Stimulated activated CD4-positive, alpha-beta T cell treated with anti-CD3 and anti-CD28 coated beads, TNF-alpha, amount 100 ng/mL, for 24 hours (primary cell): ENCODE measurements at regions not wholly inside any gene's neighbourhood (a gene's known extent, or its start where the extent isn't known, plus 50 kb on each side); places are given as distances from the start of the nearest gene placed in this dataset.
"Not testable (repeated sequence)": the region's sequence is repeated elsewhere in the genome, so short reads cannot be mapped to it uniquely, and the experiment has no call there.

Experiments used
- DNase-seq, 3 experiments: peaks; one replicate each; pipeline ENCODE4 v3.0.0-alpha.2; 2020; ENCODE audit warnings: low read depth in 3 of 3

DNA sequence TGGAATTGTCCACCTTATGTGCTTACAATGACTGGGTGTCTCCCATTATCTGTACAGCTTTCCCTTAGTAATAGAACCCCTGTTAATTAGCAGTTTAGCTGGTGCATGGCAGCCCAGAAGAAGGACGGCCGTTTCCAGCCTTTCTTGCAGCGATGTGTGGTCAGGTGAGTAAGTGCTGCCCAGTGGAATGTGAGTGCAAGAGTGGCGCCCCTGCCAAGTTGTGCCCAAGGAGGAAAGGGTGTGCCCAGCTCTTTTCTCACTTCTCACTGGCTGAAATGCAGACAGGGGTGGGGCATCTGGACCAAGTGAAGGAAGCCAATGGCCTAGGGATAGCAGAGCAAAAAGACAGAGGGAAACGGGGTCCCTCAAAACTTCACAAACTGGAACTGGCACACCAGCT, 296.8 kb downstream of the PREX1 start:
- no peak for DNase-seq

DNA sequence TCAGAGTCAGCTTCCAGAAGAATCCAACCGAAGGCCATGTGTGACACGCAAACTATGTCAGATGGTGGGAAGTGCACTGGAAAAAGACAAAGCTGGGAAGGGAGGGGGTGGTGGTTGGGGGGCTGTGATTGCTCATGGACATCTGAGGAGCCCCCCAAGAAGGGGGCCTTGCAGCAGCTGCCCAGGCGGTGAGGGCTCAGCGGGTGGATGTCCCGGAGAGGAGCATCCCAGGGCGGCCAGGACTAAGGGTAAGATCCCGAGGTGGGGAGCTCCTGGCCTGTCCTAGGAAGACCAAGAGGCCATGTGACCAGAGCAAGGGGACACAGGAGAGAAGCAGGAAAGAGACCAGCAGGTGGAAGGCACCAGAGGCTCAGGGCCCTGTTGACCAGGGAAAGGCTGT, 299.5 kb downstream of the PREX1 start:
- DNase-seq = no peak

DNA sequence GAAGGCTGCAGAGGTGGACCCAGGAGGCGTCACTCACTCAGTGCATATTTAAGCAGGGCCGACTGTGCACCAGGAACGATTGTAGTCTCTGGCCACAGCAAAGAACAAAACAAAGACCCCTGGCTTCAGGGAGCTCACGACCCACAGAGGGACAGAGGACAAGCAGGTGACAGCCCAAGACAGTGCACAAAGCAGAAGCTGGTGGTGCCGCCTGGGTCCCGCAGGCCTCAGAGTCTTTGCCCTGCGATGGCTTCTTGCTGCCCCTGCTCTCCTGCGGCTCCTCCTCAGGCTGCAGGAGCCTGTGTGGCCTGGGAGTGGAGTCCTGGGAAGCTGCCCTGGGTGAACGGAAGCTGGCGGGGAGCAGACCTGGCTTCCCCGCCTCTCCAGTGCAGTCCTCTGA, 300.0 kb downstream of the PREX1 start:
- no peak for DNase-seq

DNA sequence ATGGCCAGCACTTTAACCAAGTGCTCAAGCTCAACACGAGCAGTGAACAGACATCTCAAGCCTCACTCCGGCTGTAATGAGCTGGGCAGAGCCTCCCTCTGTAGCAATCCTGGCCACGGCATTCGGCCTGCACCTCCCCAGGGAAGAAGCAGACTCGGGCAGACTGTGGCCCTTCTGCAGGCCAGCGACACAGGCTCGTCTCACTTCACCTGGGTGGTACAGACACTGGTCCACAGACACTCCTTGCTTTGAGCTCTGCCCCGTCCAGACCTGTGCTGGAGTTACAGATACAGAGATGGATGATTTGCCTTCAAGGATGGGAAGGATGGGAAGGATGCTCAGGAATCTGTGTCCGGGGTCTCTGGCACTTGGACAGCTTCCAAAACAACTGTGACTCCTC, 300.9 kb downstream of the PREX1 start:
- no peak for DNase-seq

DNA sequence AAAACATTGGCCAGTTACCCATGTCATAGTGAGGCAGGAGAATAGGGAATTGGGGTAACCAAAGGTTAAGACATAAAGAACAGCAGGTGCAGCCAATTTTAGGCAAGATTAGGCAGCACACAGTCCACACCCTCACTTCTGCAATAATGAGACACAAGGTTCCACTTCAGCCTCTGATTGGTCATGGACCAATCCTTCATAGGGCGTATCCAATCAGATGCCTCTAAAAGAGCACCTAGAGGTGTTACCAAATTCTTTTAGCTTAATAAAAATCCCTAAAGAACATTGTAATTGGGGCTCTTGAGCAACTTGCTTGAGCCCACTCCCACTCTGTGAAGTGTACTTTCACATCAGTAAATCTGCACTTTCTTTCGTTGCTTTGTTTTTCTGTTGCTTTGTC, 302.4 kb downstream of the PREX1 start:
- DNase-seq = no peak

DNA sequence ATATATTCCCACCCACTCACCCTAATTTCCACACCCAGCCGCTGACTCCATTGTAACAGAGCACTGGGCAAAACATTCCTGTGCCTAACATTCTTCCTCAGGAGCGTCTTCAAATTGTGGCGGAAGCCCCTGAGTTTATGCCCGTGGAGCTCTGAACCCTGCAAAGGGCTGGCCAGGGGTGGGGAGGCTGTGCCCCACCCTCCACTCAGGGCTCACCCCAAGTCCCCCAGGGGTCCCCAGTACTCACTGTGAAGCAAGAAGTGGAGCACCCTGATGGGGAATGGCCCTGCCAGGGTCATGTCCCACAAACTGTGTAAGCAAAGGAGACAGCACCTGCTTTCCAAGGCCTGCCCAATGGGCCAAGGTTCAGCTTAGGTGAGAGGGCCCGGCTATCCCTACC, 303.2 kb downstream of the PREX1 start:
- no peak for DNase-seq

DNA sequence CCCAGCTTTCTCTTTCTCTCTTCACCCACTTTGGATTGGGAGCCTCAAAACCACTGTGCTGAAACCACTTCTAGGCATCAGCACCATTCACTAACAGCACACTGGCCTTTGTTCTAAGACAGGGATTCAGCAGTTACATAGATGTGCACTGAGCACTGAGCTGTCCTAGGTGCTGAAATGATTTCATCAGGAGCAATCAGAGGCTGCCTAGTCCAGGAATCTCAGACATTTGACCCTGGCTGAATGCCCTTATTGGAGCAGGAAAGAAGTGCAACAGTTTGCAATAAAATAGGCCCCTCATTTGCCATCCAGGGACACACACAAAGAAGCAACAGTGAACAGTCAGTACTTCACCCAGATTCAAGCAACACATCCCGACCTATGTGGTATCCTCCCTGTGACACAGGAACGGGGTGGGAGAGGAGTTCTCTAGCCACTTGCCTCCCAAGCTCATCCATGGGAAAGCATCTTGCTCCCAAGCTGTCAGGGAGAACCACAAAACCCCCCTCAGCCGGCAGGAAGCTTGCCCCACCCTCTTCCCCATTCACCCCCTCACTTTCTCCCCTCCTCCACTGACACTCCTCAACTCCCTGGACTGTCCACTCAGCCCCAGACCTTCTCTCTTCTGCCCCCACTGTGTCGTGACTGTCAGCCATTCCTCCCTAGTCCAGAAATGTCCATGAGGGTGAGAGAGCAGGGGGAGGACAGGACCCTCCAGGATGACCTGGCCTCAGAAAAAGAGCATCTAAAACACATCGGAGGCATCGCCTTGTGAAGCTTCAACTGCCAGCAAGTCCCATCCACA, 304.4 kb downstream of the PREX1 start:
- no peak for DNase-seq

DNA sequence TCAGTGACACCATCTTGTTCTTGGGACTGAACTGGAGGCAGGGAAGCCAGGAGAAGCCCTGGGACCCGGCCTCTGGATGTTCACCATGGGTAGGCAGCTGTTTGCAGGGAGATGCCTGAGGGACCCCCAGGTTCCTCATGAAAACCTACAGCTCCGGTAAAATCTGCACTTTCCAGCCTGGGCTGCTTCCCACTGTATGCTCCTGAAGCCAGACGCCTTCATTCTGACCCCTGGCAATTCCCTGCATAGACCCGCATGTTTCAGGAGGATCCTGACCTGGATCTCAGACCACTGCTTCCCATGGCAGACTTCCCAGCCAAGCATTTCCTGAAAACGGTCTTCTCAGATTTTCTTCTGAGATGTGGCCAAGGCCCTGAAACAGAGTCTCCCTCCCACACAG, 306.7 kb downstream of the PREX1 start:
- no peak for DNase-seq

DNA sequence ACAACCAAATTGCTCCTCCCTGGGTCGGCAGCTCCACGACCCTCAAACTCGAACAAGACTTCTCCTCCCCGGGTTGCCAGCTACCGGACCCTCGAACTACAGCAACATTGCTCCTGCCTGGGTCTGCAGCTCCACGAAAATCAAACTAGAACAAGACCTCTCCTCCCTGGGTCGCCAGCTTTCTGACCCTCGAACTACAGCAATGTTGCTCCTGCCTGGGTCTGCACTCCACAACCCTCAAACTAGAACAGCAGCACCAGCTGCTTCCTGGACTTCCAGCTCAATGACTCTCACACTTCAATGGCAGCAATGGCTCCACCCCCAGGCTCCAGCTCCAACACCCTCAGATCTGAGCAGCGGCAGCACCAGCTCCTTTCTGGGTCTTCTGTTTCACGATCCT, 311.6 kb downstream of the PREX1 start:
- DNase-seq = not testable (repeated sequence)

DNA sequence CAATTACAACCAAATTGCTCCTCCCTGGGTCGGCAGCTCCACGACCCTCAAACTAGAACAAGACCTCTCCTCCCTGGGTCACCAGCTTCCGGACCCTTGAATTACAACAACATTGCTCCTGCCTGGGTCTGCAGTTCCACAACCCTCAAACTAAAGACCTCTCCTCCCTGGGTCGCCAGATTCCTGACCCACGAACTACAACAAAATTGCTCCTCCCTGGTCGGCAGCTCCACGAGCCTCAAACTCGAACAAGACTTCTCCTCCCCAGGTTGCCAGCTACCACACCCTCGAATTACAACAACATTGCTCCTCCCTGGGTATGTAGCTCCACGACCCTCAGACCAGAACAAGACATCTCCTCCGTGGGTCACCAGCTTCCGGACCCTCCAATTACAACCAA, 313.2 kb downstream of the PREX1 start:
- DNase-seq = not testable (repeated sequence)

DNA sequence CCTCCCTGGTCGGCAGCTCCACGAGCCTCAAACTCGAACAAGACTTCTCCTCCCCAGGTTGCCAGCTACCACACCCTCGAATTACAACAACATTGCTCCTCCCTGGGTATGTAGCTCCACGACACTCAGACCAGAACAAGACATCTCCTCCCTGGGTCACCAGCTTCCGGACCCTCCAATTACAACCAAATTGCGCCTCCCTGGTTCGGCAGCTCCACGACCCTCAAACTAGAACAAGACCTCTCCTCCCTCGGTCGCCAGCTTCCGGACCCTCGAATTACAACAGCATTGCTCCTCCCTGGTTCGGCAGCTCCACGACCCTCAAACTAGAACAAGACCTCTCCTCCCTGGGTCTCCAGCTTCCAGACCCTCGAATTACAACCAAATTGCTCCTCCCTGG, 315.3 kb downstream of the PREX1 start:
- not testable (repeated sequence) for DNase-seq

DNA sequence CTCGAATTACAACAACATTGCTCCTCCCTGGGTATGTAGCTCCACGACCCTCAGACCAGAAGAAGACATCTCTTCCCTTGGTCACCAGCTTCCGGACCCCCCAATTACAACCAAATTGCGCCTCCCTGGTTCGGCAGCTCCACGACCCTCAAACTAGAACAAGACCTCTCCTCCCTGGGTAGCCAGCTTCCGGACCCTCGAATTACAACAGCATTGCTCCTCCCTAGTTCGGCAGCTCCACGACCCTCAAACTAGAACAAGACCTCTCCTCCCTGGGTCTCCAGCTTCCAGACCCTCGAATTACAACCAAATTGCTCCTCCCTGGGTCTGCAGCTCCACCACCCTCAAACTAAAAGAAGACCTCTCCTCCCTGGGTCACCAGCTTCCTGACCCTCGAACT, 322.7 kb downstream of the PREX1 start:
- DNase-seq = not testable (repeated sequence)

DNA sequence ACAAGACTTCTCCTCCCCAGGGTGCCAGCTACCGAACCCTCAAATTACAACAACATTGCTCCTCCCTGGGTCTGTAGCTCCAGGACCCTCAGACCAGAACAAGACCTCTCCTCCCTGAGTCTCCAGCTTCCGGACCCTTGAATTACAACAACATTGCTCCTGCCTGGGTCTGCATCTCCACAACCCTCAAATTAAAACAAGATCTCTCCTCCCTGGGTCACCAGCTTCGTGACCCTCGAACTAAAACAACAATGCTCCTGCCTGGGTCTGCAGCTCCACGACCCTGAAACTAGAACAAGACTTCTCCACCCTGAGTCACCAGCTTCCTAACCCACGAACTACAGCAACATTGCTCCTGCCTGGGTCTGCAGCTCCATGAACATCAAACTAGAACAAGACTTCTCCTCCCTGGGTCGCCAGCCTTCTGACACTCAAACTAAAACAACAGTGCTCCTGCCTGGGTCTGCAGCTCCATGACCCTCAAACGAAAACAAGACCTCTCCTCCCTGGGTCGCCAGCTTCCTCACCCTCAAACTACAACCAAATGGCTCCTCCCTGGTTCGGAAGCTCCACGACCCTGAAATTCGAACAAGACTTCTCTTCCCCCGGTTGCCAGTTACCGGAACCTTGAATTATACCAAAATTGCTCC, 324.5 kb downstream of the PREX1 start:
- DNase-seq = no peak

DNA sequence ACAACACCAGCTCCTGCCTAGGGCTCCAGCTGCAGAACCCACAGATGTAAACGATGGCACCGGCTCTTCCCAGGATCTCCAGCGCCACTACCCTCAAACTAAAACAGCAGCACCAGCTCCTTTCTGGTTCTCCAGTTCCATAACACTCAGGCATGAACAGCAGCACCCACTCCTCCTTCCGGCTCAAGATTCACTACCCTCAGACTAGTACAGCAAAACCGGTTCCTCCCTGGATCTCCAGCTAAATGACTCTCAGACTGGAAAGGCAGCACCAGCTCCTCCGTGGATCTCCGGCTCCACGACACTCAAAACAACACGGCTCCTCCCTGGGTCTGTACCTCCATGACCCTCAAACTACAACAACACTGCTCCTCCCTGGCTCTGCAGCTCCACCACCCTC, 325.0 kb downstream of the PREX1 start:
- no peak for DNase-seq

DNA sequence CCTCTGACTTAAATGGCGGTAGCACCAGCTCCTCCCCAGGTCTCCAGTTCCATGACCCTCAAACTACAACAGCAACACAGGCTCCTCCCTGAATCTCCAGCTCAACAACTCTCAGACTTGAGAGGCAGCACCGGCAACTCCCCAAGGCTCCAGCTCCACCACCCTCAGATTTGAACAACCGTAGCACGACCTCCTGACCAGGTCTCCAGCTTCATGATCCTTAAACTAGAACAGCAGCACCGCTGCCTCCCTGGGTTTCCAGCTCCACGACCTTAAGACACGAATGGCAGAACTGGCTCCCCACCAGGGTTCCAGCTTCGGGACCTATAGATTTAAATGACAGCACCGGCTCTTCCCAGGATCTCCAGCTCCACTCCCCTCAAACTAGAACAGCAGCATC, 325.8 kb downstream of the PREX1 start:
- DNase-seq = no peak

DNA sequence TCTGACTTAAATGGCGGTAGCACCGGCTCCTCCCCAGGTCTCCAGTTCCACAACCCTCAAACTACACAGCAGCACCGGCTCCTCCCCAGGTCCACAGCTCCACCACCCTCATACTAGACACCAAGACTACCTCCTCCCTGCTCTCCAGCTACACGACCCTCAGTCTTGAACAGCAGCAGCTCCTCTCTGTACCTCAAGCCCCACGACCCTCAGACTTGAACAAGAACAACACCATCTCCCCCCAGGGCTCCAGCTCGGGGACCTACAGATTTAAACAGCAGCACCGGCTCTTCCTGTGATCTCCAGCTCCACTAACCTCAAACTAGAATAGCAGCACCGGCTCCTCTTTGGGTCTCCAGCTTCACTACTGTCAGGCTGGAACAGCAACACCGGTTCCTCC, 326.9 kb downstream of the PREX1 start:
- DNase-seq = not testable (repeated sequence)

DNA sequence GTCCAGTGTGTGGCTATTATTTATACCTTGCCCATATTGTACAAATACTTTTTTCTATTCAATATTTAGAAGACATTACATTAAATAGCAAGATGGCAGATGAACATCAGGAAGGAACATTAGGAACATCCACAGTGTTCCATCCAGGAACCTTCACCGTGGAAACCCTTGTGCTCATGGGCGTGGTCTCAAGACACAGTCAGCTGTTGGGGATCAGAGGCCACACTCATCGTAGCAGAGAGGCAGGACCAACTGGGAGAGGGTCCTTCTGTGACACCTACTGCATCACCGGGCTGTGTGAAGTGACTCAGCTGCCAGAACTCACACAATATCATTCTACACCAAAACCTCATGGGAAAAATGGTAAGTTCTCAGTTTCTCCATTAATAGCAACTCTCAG, 328.9 kb downstream of the PREX1 start:
- not testable (repeated sequence) for DNase-seq

DNA sequence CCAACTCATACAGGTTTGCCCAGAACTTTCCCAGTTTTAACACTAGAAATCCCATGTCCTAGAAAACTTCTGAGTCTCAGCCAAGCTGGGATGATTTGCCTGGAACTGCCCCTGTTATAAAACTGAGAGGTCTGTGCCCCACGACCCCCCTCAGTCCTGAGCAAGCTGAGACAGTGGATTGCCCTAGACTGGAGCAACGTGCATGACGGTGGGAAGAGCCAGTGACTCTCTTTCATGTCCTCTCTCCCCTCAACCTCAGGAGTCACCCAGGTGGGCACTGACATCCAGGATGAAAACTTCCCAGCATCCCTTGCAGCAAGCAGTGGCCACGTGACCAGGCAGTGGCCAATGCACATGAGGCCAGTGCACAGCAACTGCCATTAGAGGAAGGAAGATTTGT, 329.7 kb downstream of the PREX1 start:
- DNase-seq = not testable (repeated sequence)

DNA sequence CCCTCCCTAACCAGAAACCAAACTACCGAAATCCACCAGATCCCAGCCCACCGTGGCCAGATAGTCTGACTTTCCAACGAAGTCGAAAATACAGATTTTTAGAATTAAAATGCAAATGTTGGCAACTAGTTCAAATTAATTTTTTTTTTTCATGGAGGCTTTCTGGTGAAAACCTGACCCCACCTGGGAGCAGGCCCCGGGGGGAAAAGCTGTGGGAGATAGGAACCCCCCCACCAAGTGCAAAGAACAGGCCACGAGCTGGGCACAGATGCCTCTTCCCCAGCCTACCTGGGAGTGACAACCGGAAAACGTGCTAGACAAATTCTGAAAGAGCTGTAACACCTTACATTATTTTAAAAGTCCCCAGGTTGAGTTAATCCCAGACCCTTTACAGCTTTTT, 333.8 kb downstream of the PREX1 start:
- no peak for DNase-seq

DNA sequence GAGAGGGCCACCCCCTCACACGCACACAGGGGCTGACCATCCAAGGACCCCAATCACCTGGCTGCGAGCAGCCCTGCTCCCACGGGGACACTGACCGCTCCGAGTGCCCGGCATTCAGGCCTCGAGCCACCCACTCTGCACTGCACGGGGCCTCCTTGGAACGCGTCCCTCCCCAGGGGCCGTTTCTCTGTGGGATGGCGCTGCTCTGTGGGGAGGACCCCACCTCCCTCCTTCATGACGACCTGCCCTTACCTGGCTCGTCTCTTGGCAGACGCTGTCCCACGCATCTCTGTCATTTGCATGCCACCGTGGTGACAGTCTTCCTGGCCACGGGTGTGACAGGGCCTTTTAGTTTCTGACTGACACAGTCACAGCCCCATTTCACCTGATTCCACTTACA, 334.5 kb downstream of the PREX1 start:
- DNase-seq = not testable (repeated sequence)

DNA sequence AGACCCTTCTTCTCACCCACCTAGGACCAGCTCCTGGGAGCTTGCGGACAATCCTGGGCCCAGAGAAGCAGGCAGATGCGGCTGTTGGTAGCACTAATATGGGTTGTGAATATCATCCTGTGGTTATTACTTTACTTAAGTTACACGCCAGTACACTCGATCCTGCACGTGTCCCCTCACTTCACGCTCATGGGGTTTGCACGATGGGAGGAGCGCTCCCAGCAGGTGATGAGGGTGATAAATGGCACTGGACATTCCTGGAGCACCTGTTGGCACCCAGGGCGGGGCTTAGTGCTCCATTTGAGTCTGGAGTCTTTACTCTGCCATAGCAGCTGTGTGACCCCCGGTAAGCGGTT, 335.1 kb downstream of the PREX1 start:
- DNase-seq = no peak

DNA sequence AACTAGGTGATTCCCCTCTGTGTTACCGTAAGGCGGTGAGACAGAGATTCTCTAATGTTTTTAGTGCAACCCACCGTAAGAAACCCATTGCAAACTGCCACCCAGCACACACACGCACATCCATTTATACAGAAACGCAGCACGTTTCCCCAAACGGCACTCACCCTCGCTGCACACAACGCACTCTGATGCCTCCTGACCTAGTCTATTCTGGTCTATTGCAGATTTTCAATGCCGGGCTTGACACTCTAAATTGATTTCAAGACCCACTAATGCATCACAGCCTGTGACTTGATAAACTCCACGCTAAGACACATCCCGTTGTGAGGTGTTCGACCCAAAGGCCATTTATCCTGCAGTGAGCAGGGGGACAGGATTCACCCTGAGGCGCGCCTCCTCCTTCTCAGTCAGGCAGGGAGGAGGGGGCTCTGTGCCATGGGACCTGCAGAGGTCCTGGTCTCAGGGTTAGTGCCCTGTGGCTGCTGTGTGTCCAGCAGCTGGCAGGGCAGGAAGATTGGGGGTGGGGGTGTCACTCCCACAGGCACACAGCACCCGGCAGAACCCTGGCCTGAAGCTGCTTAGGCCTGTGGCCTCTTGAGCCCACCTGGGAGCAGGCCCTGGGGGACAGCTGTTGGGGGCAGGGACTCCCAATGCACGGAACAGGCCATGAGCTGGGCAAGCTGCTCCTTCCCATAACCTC, 335.6 kb downstream of the PREX1 start:
- DNase-seq = no peak
